ENCODE measurements at regions not wholly inside any gene's neighbourhood (a gene's known extent, or its start where the extent isn't known, plus 50 kb on each side); places are given as distances from the start of the nearest gene placed in this dataset.
"Not testable (repeated sequence)": the region's sequence is repeated elsewhere in the genome, so short reads cannot be mapped to it uniquely, and the experiment has no call there.

GRCh38 chr11:45737056-45737455, 67.9 kb upstream of the SLC35C1 start:
- Histone ChIP-seq H3K9me3 (no peaks in the 10 kb centered on the region), H3K27me3 (replicated peaks in 1 of 7) (peaks cover 0 to 19% (median 0%) of the 10 kb centered on the region in 7 donors), H3K4me3 (no peak overlapping the region), H3K36me3 (no peaks in the 10 kb centered on the region), H3K27ac (no peak overlapping the region), H3K4me1 (no peaks in the 10 kb centered on the region)
- no peak for DNase-seq
- TF ChIP-seq POLR2AphosphoS5 (IDR thresholded peaks at IDR 0.05) (no peak), CTCF (IDR thresholded peaks at IDR 0.05 in 8 of 11, conservative IDR thresholded peaks at IDR 0.05 in 3 of 11) (no peak), POLR2A (IDR thresholded peaks at IDR 0.05) (no peak)
- 82 to 93% (median 89%) methylated on average over 4 of the region's 4 CpGs for WGBS, 5 donors
- intact Hi-C loops (cut with DNase I; ENCODE audit: low total_unique reads): no loop called here

- Histone ChIP-seq H3K27ac (no peak overlapping the region), H3K27me3 (replicated peaks in 1 of 7) (peaks cover 0 to 19% (median 0%) of the 10 kb centered on the region in 7 donors), H3K36me3 (no peaks in the 10 kb centered on the region), H3K4me3 (no peak overlapping the region), H3K9me3 (no peaks in the 10 kb centered on the region), H3K4me1 (no peaks in the 10 kb centered on the region)
- intact Hi-C loops (cut with DNase I; ENCODE audit: low total_unique reads): no loop called here
- no peak for DNase-seq
- no peak for TF ChIP-seq POLR2AphosphoS5 (IDR thresholded peaks at IDR 0.05)
- TF ChIP-seq CTCF (IDR thresholded peaks at IDR 0.05 in 8 of 11, conservative IDR thresholded peaks at IDR 0.05 in 3 of 11): no peak
- TF ChIP-seq POLR2A (IDR thresholded peaks at IDR 0.05): no peak
- WGBS, 5 donors: 62 to 92% (median 79%) methylated on average over 2 of the region's 2 CpGs
Measured at GRCh38 chr11:45736424-45736823, 68.5 kb upstream of the SLC35C1 start.

- no peak for DNase-seq
- Histone ChIP-seq H3K4me3 (no peak overlapping the region), H3K9me3 (no peaks in the 10 kb centered on the region), H3K36me3 (no peaks in the 10 kb centered on the region), H3K27me3 (replicated peaks in 1 of 7) (peaks cover 0 to 16% (median 0%) of the 10 kb centered on the region in 7 donors), H3K4me1 (no peaks in the 10 kb centered on the region), H3K27ac (no peak overlapping the region)
- WGBS, 5 donors: 31 to 67% (median 42%) methylated on average over 1 of the region's 1 CpG
- intact Hi-C loops (cut with DNase I; ENCODE audit: low total_unique reads): no loop called here
- TF ChIP-seq POLR2AphosphoS5 (IDR thresholded peaks at IDR 0.05) (no peak), CTCF (IDR thresholded peaks at IDR 0.05 in 8 of 11, conservative IDR thresholded peaks at IDR 0.05 in 3 of 11) (no peak), POLR2A (IDR thresholded peaks at IDR 0.05) (no peak)
Measured at GRCh38 chr11:45733176-45733575, 67.8 kb upstream of the CHST1 start.

GRCh38 chr11:45732343-45732742, 66.9 kb upstream of the CHST1 start:
- Histone ChIP-seq H3K4me1 (no peaks in the 10 kb centered on the region), H3K27ac (no peak overlapping the region), H3K9me3 (no peaks in the 10 kb centered on the region), H3K27me3 (replicated peaks in 1 of 7) (peaks cover 0 to 24% (median 0%) of the 10 kb centered on the region in 7 donors), H3K36me3 (no peaks in the 10 kb centered on the region), H3K4me3 (no peak overlapping the region)
- no peak for TF ChIP-seq POLR2AphosphoS5 (IDR thresholded peaks at IDR 0.05)
- TF ChIP-seq POLR2A (IDR thresholded peaks at IDR 0.05): no peak
- no peak for TF ChIP-seq CTCF (IDR thresholded peaks at IDR 0.05 in 8 of 11, conservative IDR thresholded peaks at IDR 0.05 in 3 of 11)
- intact Hi-C loops (cut with DNase I; ENCODE audit: low total_unique reads): no loop called here
- no peak for DNase-seq

- H3K4me3 ChIP-seq; DNase-seq; intact Hi-C loops (cut with DNase I; ENCODE audit: low total_unique reads); H3K27ac ChIP-seq; H3K36me3 ChIP-seq; H3K4me1 ChIP-seq; H3K9me3 ChIP-seq: not testable (repeated sequence)
- peaks cover 0 to 36% (median 0%) of the 10 kb centered on the region in 7 donors for H3K27me3 ChIP-seq (replicated peaks in 1 of 7)
- WGBS, 5 donors: 76 to 85% (median 82%) methylated on average over 4 of the region's 4 CpGs
Measured at GRCh38 chr11:45731171-45731570, 65.7 kb upstream of the CHST1 start.
